ENCODE measurements at regions not wholly inside any gene's neighbourhood (a gene's known extent, or its start where the extent isn't known, plus 50 kb on each side); places are given as distances from the start of the nearest gene placed in this dataset.

DNA sequence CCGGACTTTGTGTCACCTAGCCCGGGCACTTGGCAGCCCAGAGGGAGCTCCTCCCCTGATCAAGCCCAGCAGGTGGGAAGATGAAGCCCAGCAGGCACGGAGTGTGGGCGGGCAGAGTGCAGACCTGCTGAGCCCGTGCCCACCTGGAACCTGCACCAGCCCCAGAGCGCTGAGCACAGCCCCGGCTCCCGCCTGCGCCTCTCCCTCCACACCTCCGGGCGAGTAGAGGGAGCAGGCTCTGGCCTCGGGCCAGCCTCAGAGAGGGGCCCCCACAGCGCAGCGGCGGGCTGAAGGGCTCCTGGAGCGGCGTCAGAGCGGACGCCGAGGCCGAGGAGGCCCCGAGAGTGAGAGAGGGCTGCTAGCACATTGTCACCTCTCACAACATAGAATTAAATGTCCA, 257.7 kb downstream of the VGLL3 start:
- FAIRE-seq, result no peak
- TF ChIP-seq, protein P1, sequence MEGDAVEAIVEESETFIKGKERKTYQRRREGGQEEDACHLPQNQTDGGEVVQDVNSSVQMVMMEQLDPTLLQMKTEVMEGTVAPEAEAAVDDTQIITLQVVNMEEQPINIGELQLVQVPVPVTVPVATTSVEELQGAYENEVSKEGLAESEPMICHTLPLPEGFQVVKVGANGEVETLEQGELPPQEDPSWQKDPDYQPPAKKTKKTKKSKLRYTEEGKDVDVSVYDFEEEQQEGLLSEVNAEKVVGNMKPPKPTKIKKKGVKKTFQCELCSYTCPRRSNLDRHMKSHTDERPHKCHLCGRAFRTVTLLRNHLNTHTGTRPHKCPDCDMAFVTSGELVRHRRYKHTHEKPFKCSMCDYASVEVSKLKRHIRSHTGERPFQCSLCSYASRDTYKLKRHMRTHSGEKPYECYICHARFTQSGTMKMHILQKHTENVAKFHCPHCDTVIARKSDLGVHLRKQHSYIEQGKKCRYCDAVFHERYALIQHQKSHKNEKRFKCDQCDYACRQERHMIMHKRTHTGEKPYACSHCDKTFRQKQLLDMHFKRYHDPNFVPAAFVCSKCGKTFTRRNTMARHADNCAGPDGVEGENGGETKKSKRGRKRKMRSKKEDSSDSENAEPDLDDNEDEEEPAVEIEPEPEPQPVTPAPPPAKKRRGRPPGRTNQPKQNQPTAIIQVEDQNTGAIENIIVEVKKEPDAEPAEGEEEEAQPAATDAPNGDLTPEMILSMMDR (IDR thresholded peaks at IDR 0.05; ENCODE audit: insufficient read depth, missing control alignments), result no peak
- DNase-seq (ENCODE audit: insufficient read length, low spot score), result no peak

DNA sequence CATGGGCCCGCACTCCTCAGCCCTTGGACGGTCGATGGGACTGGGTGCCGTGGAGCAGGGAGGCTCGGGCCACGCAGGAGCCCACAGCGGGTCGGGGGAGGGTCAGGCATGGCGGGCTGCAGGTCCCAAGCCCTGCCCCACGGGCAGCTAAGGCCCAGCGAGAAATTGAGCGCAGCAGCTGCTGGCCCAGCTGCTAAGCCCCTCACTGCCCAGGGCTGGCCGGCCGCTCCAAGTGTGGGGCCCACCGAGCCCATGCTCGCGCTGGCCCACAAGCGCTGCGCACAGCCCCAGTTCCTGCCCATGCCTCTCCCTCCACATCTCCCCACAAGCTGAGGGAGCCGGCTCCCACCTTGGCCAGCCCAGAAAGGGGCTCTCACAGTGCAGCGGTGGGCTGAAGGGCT, 259.4 kb downstream of the VGLL3 start:
- DNase-seq (ENCODE audit: insufficient read length, low spot score), result no peak

DNA sequence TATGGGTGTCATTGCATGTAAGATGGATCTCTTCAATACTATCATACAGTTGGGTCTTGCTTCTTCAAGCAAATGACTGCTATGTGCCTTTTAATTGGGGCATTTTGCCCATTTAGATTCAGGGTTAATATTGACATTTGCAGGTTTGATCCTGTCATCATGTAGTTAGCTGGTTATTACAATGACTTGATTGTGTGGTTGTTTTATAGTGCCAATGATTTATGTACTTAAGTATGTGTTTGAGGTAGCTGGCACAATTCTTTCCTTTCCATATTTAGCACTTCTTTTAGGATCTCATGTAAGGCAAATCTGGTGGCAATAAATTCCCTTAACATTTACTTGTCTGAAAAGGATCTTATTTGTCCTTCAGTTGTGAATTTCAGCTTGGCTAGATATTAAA, 267.5 kb downstream of the VGLL3 start:
- FAIRE-seq (no peak), DNase-seq (ENCODE audit: insufficient read length, low spot score) (no peak)
- TF ChIP-seq, protein P1 (IDR thresholded peaks at IDR 0.05; ENCODE audit: insufficient read depth, missing control alignments), result no peak

More for the DNA sequence above, 259.4 kb downstream of the VGLL3 start:
- FAIRE-seq, result no peak
- TF ChIP-seq, protein P1 (IDR thresholded peaks at IDR 0.05; ENCODE audit: insufficient read depth, missing control alignments), result no peak

DNA sequence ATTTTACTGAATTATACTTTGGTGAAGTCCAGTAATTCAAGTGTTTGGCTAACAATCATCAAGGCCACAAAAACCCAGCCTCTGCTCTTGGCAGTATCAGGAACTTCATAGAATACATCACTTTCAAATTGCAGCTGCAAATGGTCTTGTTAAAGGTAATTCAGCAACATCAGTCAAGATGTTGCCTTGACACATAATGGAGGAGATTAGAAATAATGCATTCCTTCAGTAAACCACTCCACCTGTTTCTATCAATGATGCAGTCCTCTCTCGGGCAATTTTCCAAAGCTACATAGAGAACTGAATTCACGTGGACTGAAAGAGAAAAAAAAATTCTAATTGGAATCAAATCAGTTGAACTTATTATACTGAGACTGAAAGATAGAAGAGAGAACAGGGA, 279.3 kb downstream of the VGLL3 start:
- TF ChIP-seq, protein P1 (IDR thresholded peaks at IDR 0.05; ENCODE audit: insufficient read depth, missing control alignments), result no peak
- FAIRE-seq (no peak), DNase-seq (ENCODE audit: insufficient read length, low spot score) (no peak)

DNA sequence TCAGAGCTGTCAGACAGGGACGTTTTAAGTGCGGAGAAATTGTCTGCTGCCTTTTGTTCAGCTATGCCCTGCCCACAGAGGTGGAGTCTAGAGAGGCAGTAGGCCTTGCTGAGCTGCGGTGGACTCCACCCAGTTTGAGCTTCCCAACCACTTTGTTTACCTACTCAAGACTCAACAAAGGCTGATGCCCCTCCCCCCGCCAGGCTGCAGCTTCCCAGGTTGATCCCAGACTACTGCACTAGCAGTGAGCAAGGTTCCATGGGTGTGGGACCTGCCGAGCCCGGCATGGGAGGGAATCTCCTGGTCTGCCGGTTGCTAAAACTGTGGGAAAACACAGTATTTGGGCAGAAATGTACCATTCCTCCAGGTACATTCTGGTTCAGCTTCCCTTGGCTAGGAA, 282.1 kb downstream of the VGLL3 start:
- no peak for FAIRE-seq
- TF ChIP-seq, protein P1 (IDR thresholded peaks at IDR 0.05; ENCODE audit: insufficient read depth, missing control alignments), result no peak
- DNase-seq (ENCODE audit: insufficient read length, low spot score), result no peak

DNA sequence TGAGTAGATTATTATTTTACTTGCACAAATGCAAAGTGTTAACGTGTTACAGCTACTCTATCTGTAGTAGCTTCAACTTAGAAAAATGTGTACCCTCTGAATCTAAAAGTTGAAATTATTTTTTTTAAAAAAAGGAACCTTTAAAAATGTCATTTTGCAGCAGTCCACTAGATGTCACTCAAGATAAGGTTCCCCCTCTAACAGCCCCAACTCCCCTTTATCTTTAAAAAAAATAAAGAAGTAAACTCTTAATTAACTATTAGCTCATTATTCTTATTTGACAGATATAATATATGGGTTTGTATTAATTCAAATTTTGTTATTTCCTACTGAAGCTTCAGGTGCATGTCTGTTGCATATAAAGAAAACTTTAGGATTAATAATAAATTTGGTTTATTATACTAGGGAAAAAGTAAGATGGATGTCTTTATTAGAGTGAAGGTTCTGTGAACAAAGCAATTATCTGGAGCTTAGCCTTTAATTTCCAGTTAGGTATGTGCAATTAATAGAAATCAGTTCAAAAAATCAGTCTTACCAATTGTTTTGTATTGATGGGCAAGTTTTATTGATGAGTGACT, 288.5 kb downstream of the VGLL3 start:
- FAIRE-seq, result peak; percentile 38
- DNase-seq (ENCODE audit: insufficient read length, low spot score), result no peak
- TF ChIP-seq, protein P1 (IDR thresholded peaks at IDR 0.05; ENCODE audit: insufficient read depth, missing control alignments), result peak; percentile 47

DNA sequence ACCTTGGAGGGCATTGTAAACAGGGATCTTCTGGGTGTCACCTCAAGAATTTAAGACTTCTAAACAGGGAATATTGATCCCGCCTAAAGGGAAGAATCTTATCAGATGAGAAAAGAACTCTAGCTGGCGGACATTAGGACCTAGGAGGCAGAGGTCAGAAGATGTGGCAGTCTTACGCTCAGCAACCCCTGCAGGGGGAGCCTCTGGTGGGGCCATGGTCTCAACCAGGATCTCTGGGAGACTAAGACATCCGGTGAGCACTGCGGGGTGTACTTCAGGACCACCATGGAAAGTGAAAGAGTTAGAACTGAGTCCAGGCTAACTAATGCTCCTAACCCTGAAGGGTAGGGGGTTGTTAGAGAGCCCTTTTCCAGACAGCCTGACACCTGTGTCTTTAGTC, 295.2 kb downstream of the VGLL3 start:
- DNase-seq (ENCODE audit: insufficient read length, low spot score), result no peak

More for the DNA sequence above, 295.2 kb downstream of the VGLL3 start:
- FAIRE-seq, result no peak
- TF ChIP-seq, protein P1 (IDR thresholded peaks at IDR 0.05; ENCODE audit: insufficient read depth, missing control alignments), result no peak
